ENCODE measurements at regions not wholly inside any gene's neighbourhood (a gene's known extent, or its start where the extent isn't known, plus 50 kb on each side); places are given as distances from the start of the nearest gene placed in this dataset.

- Histone ChIP-seq H3K4me3 (no peak overlapping the region), H3K9me2 (ENCODE audit: insufficient read depth) (no peaks in the 10 kb centered on the region), H4K20me1 (ENCODE audit: insufficient read depth) (no peaks in the 10 kb centered on the region), H3K4me2 (no peak overlapping the region), H3K9me3 (ENCODE audit: insufficient read depth, low read depth) (no peaks in the 10 kb centered on the region), H3K4me1 (replicated peaks; ENCODE audit: insufficient read depth) (no peaks in the 10 kb centered on the region), H3K36me3 (ENCODE audit: low read depth) (no peaks in the 10 kb centered on the region), H2AFZ (no peak overlapping the region), H3K27ac (no peak overlapping the region), H3K79me2 (ENCODE audit: low read depth) (no peaks in the 10 kb centered on the region), H3K27me3 (ENCODE audit: insufficient read depth, low read depth) (no peaks in the 10 kb centered on the region), H3F3A (ENCODE audit: insufficient read depth, low read depth) (no peaks in the 10 kb centered on the region)
- no TSS peak for BruUV-seq (replicated peaks)
- no peak for DNase-seq
- intact Hi-C loops (cut with micrococcal nuclease; ENCODE audit: unreplicated experiment), result no loop called here
- no peak for TF ChIP-seq CTCF (conservative IDR thresholded peaks at IDR 0.05)
- no peak for TF ChIP-seq EZH2 (IDR thresholded peaks at IDR 0.05; ENCODE audit: low read depth)
- CTCF ChIA-PET, result no interaction called here
- POLR2A ChIA-PET (ENCODE audit: unreplicated experiment), result no interaction called here
These were observed 147.2 kb downstream of the ISOC1 start for GRCh38 chr5:129241755-129242154.

- Histone ChIP-seq H3K9me2 (ENCODE audit: insufficient read depth) (no peaks in the 10 kb centered on the region), H3K79me2 (ENCODE audit: low read depth) (no peaks in the 10 kb centered on the region), H3K27me3 (ENCODE audit: insufficient read depth, low read depth) (no peaks in the 10 kb centered on the region), H3K4me2 (no peak overlapping the region), H3K27ac (no peak overlapping the region), H3K4me3 (no peak overlapping the region), H3K9me3 (ENCODE audit: insufficient read depth, low read depth) (no peaks in the 10 kb centered on the region), H2AFZ (no peak overlapping the region), H3K36me3 (ENCODE audit: low read depth) (no peaks in the 10 kb centered on the region), H4K20me1 (ENCODE audit: insufficient read depth) (no peaks in the 10 kb centered on the region), H3F3A (ENCODE audit: insufficient read depth, low read depth) (no peaks in the 10 kb centered on the region), H3K4me1 (replicated peaks; ENCODE audit: insufficient read depth) (no peaks in the 10 kb centered on the region)
- ChIA-PET CTCF (no interaction called here), POLR2A (ENCODE audit: unreplicated experiment) (no interaction called here)
- DNase-seq, result no peak
- TF ChIP-seq EZH2 (IDR thresholded peaks at IDR 0.05; ENCODE audit: low read depth) (no peak), CTCF (conservative IDR thresholded peaks at IDR 0.05) (no peak)
- no TSS peak for BruUV-seq (replicated peaks)
- intact Hi-C loops (cut with micrococcal nuclease; ENCODE audit: unreplicated experiment), result no loop called here
These were observed 148.5 kb downstream of the ISOC1 start for GRCh38 chr5:129243039-129243438.

- Histone ChIP-seq H3K4me1 (replicated peaks; ENCODE audit: insufficient read depth) (no peaks in the 10 kb centered on the region), H3K36me3 (ENCODE audit: low read depth) (no peaks in the 10 kb centered on the region), H3K4me3 (no peak overlapping the region), H3K9me3 (ENCODE audit: insufficient read depth, low read depth) (no peaks in the 10 kb centered on the region), H3K27me3 (ENCODE audit: insufficient read depth, low read depth) (no peaks in the 10 kb centered on the region), H4K20me1 (ENCODE audit: insufficient read depth) (no peaks in the 10 kb centered on the region), H3K79me2 (ENCODE audit: low read depth) (no peaks in the 10 kb centered on the region), H3F3A (ENCODE audit: insufficient read depth, low read depth) (no peaks in the 10 kb centered on the region), H3K27ac (no peak overlapping the region), H3K9me2 (ENCODE audit: insufficient read depth) (no peaks in the 10 kb centered on the region), H3K4me2 (no peak overlapping the region), H2AFZ (no peak overlapping the region)
- intact Hi-C loops (cut with micrococcal nuclease; ENCODE audit: unreplicated experiment), result no loop called here
- TF ChIP-seq CTCF (conservative IDR thresholded peaks at IDR 0.05) (no peak), EZH2 (IDR thresholded peaks at IDR 0.05; ENCODE audit: low read depth) (no peak)
- no peak for DNase-seq
- BruUV-seq (replicated peaks), result no TSS peak
- POLR2A ChIA-PET (ENCODE audit: unreplicated experiment), result no interaction called here
- CTCF ChIA-PET, result no interaction called here
These were observed 149.9 kb downstream of the ISOC1 start for GRCh38 chr5:129244478-129244877.

All from PC-9 (cell line).